ENCODE measurements at regions not wholly inside any gene's neighbourhood (a gene's known extent, or its start where the extent isn't known, plus 50 kb on each side); places are given as distances from the start of the nearest gene placed in this dataset.
"Not testable (repeated sequence)": the region's sequence is repeated elsewhere in the genome, so short reads cannot be mapped to it uniquely, and the experiment has no call there.

DNA sequence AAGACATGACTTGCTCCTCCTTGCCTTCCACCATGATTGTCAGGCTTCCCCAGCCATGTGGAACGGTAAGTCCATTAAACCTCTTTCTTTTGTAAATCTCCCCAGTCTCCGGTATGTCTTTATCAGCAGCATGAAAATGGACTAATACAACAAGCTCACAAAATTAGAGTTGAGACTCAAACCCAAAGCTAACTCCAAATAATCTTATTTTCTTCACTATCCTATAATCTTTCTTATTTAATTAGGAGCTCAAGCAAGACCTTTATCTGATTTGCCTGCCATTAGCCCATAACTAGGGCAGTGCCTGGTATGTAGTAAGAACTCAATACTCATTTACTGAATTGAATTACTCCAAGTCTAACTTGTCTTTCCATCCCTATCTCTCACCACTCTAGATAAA, 289.2 kb downstream of the SUCLG1 start (continued):
- TF ChIP-seq ZNF362 (tag by site-specific recombination; IDR thresholded peaks at IDR 0.05), result no peak
- TF ChIP-seq ZBTB8A (tag by site-specific recombination; IDR thresholded peaks at IDR 0.05), result no peak
- no peak for TF ChIP-seq ZNF777 (tag by site-specific recombination; IDR thresholded peaks at IDR 0.05; ENCODE audit: borderline replicate concordance)
- TF ChIP-seq ZNF2 (tag by site-specific recombination; IDR thresholded peaks at IDR 0.05), result no peak
- no peak for TF ChIP-seq ZNF19 (tag by site-specific recombination; IDR thresholded peaks at IDR 0.05; ENCODE audit: low read depth)
- no peak for TF ChIP-seq ZNF76 (tag by site-specific recombination; IDR thresholded peaks at IDR 0.05; ENCODE audit: borderline replicate concordance, low read depth)

GRCh38 chr2:84168552-84168951, 290.5 kb downstream of the SUCLG1 start:
- H3K9me3 ChIP-seq (ENCODE audit: control insufficient read depth, insufficient read depth, low read depth, low read length); CTCF ChIA-PET; POLR2A ChIA-PET; H3K4me1 ChIP-seq (ENCODE audit: control insufficient read depth, insufficient read depth, low read length); H3K36me3 ChIP-seq (ENCODE audit: control insufficient read depth in 2 of 2, insufficient read depth in 1 of 2, low read length in 2 of 2); H3K4me3 ChIP-seq (ENCODE audit: low read depth, low read length); H3K27ac ChIP-seq (ENCODE audit: extremely low read depth, low read depth, low read length): not testable (repeated sequence)

GRCh38 chr2:84165256-84165655, 293.8 kb downstream of the SUCLG1 start:
- Histone ChIP-seq H3K27ac (ENCODE audit: extremely low read depth, low read depth, low read length) (no peak overlapping the region), H3K4me1 (ENCODE audit: control insufficient read depth, insufficient read depth, low read length) (no peaks in the 10 kb centered on the region), H3K9me3 (ENCODE audit: control insufficient read depth, insufficient read depth, low read depth, low read length) (no peaks in the 10 kb centered on the region), H3K36me3 (ENCODE audit: control insufficient read depth in 2 of 2, insufficient read depth in 1 of 2, low read length in 2 of 2) (no peaks in the 10 kb centered on the region), H3K4me3 (ENCODE audit: low read depth, low read length) (no peak overlapping the region)
- TF ChIP-seq ZFP37 (tag by site-specific recombination; IDR thresholded peaks at IDR 0.05), result no peak
- TF ChIP-seq ZSCAN4 (tag by site-specific recombination; IDR thresholded peaks at IDR 0.05), result no peak
- TF ChIP-seq ZNF514 (tag by site-specific recombination; IDR thresholded peaks at IDR 0.05), result no peak
- ChIA-PET CTCF (interaction anchor here (1.0 kb wide), 1 partner anchor 36 kb away, joined by 3 read pairs; no protein-coding TSS in a partner anchor), POLR2A (no interaction called here)

- Histone ChIP-seq H3K36me3 (ENCODE audit: control insufficient read depth in 2 of 2, insufficient read depth in 1 of 2, low read length in 2 of 2) (no peaks in the 10 kb centered on the region), H3K9me3 (ENCODE audit: control insufficient read depth, insufficient read depth, low read depth, low read length) (no peaks in the 10 kb centered on the region), H3K4me3 (ENCODE audit: low read depth, low read length) (no peak overlapping the region), H3K4me1 (ENCODE audit: control insufficient read depth, insufficient read depth, low read length) (no peaks in the 10 kb centered on the region), H3K27ac (ENCODE audit: extremely low read depth, low read depth, low read length) (no peak overlapping the region)
- ChIA-PET POLR2A (no interaction called here), CTCF (no interaction called here)
- no peak for TF ChIP-seq ZFP3 (tag by site-specific recombination; IDR thresholded peaks at IDR 0.05; ENCODE audit: low read depth)
- no peak for TF ChIP-seq ZNF37A (tag by site-specific recombination; IDR thresholded peaks at IDR 0.05)
- TF ChIP-seq ZNF707 (tag by site-specific recombination; IDR thresholded peaks at IDR 0.05), result no peak
- TF ChIP-seq ZNF248 (tag by site-specific recombination; IDR thresholded peaks at IDR 0.05), result no peak
- TF ChIP-seq, protein P1, sequence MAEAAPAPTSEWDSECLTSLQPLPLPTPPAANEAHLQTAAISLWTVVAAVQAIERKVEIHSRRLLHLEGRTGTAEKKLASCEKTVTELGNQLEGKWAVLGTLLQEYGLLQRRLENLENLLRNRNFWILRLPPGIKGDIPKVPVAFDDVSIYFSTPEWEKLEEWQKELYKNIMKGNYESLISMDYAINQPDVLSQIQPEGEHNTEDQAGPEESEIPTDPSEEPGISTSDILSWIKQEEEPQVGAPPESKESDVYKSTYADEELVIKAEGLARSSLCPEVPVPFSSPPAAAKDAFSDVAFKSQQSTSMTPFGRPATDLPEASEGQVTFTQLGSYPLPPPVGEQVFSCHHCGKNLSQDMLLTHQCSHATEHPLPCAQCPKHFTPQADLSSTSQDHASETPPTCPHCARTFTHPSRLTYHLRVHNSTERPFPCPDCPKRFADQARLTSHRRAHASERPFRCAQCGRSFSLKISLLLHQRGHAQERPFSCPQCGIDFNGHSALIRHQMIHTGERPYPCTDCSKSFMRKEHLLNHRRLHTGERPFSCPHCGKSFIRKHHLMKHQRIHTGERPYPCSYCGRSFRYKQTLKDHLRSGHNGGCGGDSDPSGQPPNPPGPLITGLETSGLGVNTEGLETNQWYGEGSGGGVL (tag by site-specific recombination; IDR thresholded peaks at IDR 0.05), result no peak
Observed at GRCh38 chr2:84160453-84160852, 298.6 kb downstream of the SUCLG1 start.

DNA sequence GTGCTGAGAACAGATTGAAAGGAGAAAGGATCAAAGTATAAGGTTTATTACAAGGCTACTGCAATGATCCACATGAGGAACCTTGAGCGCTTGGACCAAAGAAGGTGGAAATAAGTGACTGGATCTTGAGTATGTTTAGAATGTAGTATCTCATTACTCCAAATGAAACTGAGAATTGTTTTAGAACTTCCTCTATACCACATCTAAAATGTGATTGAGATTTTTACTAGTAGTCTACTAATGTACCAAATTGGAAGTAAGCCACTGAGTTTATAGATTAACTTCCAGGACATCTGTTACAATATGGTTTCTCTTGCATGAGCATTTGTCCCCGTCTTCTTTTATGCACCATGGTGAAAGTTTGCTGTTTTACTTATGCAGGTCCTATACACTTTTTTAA, 300.5 kb downstream of the SUCLG1 start:
- H3K9me3 ChIP-seq (ENCODE audit: control insufficient read depth, insufficient read depth, low read depth, low read length), result no peaks in the 10 kb centered on the region
- no peak overlapping the region for H3K4me3 ChIP-seq (ENCODE audit: low read depth, low read length)
- no peak overlapping the region for H3K27ac ChIP-seq (ENCODE audit: extremely low read depth, low read depth, low read length)
- no peaks in the 10 kb centered on the region for H3K4me1 ChIP-seq (ENCODE audit: control insufficient read depth, insufficient read depth, low read length)
- H3K36me3 ChIP-seq (ENCODE audit: control insufficient read depth in 2 of 2, insufficient read depth in 1 of 2, low read length in 2 of 2), result no peaks in the 10 kb centered on the region
- POLR2A ChIA-PET, result no interaction called here
- CTCF ChIA-PET, result no interaction called here
- no peak for TF ChIP-seq ZNF501 (tag by site-specific recombination; IDR thresholded peaks at IDR 0.05)
- no peak for TF ChIP-seq ZFHX2 (tag by site-specific recombination; conservative IDR thresholded peaks at IDR 0.05)
- TF ChIP-seq, protein P2, sequence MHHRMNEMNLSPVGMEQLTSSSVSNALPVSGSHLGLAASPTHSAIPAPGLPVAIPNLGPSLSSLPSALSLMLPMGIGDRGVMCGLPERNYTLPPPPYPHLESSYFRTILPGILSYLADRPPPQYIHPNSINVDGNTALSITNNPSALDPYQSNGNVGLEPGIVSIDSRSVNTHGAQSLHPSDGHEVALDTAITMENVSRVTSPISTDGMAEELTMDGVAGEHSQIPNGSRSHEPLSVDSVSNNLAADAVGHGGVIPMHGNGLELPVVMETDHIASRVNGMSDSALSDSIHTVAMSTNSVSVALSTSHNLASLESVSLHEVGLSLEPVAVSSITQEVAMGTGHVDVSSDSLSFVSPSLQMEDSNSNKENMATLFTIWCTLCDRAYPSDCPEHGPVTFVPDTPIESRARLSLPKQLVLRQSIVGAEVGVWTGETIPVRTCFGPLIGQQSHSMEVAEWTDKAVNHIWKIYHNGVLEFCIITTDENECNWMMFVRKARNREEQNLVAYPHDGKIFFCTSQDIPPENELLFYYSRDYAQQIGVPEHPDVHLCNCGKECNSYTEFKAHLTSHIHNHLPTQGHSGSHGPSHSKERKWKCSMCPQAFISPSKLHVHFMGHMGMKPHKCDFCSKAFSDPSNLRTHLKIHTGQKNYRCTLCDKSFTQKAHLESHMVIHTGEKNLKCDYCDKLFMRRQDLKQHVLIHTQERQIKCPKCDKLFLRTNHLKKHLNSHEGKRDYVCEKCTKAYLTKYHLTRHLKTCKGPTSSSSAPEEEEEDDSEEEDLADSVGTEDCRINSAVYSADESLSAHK (tag by site-specific recombination; IDR thresholded peaks at IDR 0.05), result no peak
- TF ChIP-seq ZBTB10 (tag by site-specific recombination; IDR thresholded peaks at IDR 0.05), result no peak
- TF ChIP-seq ZSCAN30 (tag by site-specific recombination; IDR thresholded peaks at IDR 0.05), result no peak

All from HEK293 (cell line).